T follicular helper cell (primary cell): ENCODE measurements at regions not wholly inside any gene's neighbourhood (a gene's known extent, or its start where the extent isn't known, plus 50 kb on each side); places are given as distances from the start of the nearest gene placed in this dataset.
"Not testable (repeated sequence)": the region's sequence is repeated elsewhere in the genome, so short reads cannot be mapped to it uniquely, and the experiment has no call there.

Experiments used
- DNase-seq: peaks from one replicate; pipeline ENCODE4 v3.0.0-alpha.2; 2020; ENCODE audit warnings: low read depth

GRCh38 chr17:64724246-64724645, 62.1 kb upstream of the SMURF2 start:
- not testable (repeated sequence) for DNase-seq

DNA sequence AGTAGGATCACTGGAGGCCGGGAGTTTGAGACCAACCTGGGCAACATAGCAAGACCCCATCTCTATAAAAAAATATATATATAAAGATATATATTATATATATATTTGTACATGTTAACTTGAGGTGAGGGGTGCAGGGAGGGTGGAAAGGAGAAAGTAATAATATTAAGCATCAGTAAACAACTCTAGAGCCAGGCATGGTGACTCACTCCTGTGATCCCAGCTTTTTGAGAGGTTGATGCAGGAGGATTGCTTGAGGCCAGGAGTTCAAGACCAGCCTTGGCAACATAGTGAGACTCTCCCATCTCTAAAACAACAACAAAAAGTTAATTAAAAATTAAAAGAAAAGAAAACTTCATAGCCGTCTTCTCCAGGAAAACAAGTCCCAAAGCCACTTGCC, 61.7 kb upstream of the SMURF2 start:
- DNase-seq, result no peak

- DNase-seq, result not testable (repeated sequence)
Measured at GRCh38 chr17:64721556-64721955, 59.4 kb upstream of the SMURF2 start.

DNA sequence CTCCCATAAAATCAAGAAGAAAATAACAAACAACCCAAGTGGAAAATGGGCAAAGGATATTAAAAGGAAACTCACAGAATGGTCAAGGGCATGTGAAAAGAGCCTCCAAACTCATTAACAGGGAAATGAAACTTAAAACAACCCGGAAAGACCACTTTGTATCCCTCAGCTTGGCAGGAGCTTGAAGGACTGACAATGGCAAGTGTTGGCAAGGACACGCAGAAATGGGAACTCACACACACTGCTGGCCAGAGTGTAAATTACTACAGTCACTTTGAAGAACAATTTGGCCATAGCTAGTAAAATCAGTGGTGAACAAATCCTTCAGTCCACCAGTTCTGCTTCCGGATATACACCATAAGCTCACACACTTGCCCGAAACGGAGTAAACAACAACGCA, 58.1 kb upstream of the SMURF2 start:
- DNase-seq, result not testable (repeated sequence)

DNA sequence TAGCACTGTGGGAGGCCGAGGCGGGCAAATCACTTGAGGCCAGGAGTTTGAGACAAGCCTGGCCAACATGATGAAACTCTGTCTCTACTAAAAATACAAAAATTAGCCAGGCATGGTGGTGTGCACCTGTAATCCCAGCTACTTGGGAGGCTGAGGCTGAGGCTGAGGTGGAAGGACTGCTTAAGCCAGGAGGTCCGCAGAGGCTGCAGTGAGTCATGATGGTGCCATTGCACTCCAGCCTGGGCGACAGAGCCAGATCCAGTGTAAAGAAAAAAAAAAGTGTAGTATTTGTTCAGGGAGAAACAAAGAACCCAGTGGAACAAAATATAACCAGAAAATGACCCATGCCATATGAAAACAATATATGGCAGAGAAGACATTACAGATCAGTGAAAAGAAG, 57.4 kb upstream of the SMURF2 start:
- DNase-seq, result not testable (repeated sequence)

GRCh38 chr17:64718816-64719215, 56.7 kb upstream of the SMURF2 start:
- not testable (repeated sequence) for DNase-seq

DNA sequence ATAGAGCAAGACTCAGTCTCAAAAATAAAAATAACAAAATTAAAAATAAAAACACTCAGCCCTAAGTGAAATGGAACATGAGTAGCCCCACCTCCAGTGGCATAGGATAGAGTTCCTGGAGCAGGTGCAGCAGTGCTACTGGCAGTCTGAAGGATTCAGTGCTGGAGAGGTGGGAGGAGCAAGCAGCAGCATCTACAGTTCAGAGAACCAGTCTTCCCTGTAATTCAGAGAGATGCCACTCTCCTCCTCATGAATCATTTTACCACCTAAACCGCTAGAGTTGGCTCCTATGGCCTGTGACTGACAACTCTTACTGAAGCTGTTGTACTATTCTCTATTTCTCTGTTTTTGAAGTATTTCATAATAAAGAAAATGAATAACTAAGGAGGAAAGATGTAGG, 56.0 kb upstream of the SMURF2 start:
- DNase-seq, result no peak

DNA sequence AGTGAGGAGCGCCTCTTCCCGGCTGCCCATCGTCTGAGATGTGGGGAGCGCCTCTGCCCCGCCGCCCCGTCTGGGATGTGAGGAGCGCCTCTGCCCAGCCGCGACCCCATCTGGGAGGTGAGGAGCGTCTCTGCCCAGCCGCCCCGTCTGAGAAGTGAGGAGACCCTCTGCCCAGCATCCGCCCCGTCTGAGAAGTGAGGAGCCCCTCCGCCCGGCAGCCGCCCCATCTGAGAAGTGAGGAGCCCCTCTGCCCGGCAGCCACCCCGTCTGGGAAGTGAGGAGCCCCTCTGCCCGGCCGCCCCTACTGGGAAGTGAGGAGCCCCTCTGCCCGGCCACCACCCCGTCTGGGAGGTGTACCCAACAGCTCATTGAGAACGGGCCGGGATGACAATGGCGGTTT, 54.4 kb upstream of the SMURF2 start:
- not testable (repeated sequence) for DNase-seq

DNA sequence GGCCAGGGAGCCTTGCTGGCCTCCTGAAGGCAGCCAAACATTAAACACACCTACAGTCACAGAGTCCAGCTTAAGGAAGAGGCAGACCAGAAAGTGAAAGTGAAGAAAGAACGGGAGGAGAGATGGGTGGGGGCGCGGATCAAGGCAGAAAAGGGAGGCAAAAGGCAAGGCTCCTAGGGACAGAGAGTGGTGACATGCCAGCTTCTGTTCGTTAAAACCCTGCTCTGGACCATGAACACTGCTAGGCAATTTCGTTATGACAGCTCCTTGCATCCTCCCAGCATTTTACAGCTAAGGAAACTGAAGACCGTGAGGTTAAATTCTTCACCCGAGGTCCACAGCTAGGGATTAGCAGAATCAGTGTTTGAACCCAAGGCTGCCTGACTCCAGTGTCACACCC, 51.7 kb upstream of the SMURF2 start:
- DNase-seq, result not testable (repeated sequence)

DNA sequence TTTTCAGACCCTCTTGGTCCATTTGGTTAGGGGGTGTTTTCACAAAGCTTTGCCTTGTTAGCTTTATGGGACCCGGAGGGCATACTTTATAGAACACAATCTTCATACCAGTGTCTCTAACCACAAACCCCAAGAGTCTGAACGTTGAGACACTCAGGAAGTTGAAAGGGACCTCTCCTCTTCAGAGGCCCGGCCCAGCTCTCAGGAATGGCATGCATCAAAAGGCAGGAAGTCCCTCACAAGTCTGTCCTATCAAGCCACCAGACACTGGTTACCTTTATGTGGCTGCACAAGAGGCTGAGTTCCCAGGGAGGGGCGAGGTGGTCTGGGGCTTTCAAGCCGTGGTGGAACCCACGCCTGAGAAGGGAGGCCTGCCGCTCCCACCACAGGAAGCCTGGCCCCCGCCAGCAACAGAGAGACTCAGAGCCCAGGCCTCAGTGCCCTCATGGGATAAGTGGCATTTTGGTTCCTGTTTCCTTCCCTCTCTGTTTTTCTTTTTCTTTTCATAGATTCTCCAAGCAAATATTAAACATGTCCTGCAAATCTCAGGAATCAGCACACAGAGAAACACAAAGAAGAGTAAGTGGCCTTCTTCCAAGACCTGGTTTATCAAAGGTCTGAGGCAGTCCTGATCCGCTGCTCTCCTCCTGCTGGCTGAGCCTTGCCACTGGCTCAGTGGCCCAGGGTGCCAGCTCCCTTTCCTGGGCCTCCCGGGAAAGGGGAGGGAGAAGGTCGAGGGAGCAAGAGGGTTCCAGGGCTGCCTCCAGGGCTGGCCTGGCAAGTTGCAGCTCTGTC, 50.6 kb upstream of the SMURF2 start:
- DNase-seq, result not testable (repeated sequence)
